Left colon (tissue), 2 donors: ENCODE measurements at regions not wholly inside any gene's neighbourhood (a gene's known extent, or its start where the extent isn't known, plus 50 kb on each side); places are given as distances from the start of the nearest gene placed in this dataset.

Source experiments
- ATAC-seq: fragments of 200-7000 bp; cut with Tn5 transposase; one replicate; pipeline ENCODE4 v1.9.1; 2020; ENCODE audit warnings: mild to moderate bottlenecking, moderate library complexity
- DNase-seq, 2 donors: peaks; one replicate each; pipeline ENCODE4 v3.0.0-alpha.2; 2020
- intact Hi-C, 2 donors: fragments of 100-400 bp; cut with DNase I in 1 of 2; cut with micrococcal nuclease in 1 of 2; formaldehyde crosslinking; loops; one replicate each; pipeline versions ENCODE4 v1.11.2 to v1.14.0; 2022; cut with DNase I, micrococcal nuclease
- donor health status: DM: no; HTN: no; CAD: no.
- donor health status: DM: yes; HTN: yes; CAD: no.

- intact Hi-C loops = no loop called here
- ATAC-seq = no peak
- no peak for DNase-seq
These were observed 323.0 kb downstream of the HNRNPD start for GRCh38 chr4:82050796-82051195.

GRCh38 chr4:82049294-82049693 lies 324.5 kb downstream of the HNRNPD start:
- no peak for ATAC-seq
- no peak for DNase-seq
- intact Hi-C loops = no loop called here

- no peak for DNase-seq
- intact Hi-C loops = no loop called here
- no peak for ATAC-seq
These were observed 326.1 kb downstream of the HNRNPD start for GRCh38 chr4:82047731-82048130.

GRCh38 chr4:82046796-82047195 lies 327.0 kb downstream of the HNRNPD start:
- no peak for DNase-seq
- no peak for ATAC-seq
- intact Hi-C loops = no loop called here

- ATAC-seq = no peak
- intact Hi-C loops = no loop called here
- no peak for DNase-seq
These were observed 328.5 kb downstream of the HNRNPD start for GRCh38 chr4:82045267-82045666.

GRCh38 chr4:82044141-82044993 lies 329.4 kb downstream of the HNRNPD start:
- peak; percentile 81 for ATAC-seq
- intact Hi-C loops = no loop called here
- DNase-seq = peak; percentile 33 to 53

- no peak for ATAC-seq
These were observed 330.0 kb downstream of the HNRNPD start for GRCh38 chr4:82043809-82044137.

GRCh38 chr4:82043081-82043808 lies 330.5 kb downstream of the HNRNPD start:
- DNase-seq (peak; percentile 9 to 29), ATAC-seq (peak; percentile 93)
- intact Hi-C loops = no loop called here

More at GRCh38 chr4:82043809-82044137, 330.0 kb downstream of the HNRNPD start:
- intact Hi-C loops = no loop called here
- DNase-seq = no peak

GRCh38 chr4:82042042-82042441 lies 331.7 kb downstream of the HNRNPD start:
- no peak for ATAC-seq
- intact Hi-C loops = no loop called here
- DNase-seq = no peak

- DNase-seq (no peak), ATAC-seq (no peak)
- intact Hi-C loops = no loop called here
These were observed 334.9 kb downstream of the HNRNPD start for GRCh38 chr4:82038936-82039335.

- no peak for ATAC-seq
- no peak for DNase-seq
- intact Hi-C loops = no loop called here
These were observed 337.6 kb downstream of the HNRNPD start for GRCh38 chr4:82036181-82036580.

GRCh38 chr4:82034878-82035277 lies 338.9 kb downstream of the HNRNPD start:
- DNase-seq (no peak), ATAC-seq (no peak)
- intact Hi-C loops = no loop called here

- intact Hi-C loops = no loop called here
- DNase-seq = no peak
- no peak for ATAC-seq
These were observed 339.9 kb downstream of the HNRNPD start for GRCh38 chr4:82033862-82034261.

- no peak for ATAC-seq
- intact Hi-C loops = no loop called here
These were observed 342.3 kb downstream of the HNRNPD start for GRCh38 chr4:82031376-82031927.

GRCh38 chr4:82017680-82018079 lies 356.1 kb downstream of the HNRNPD start:
- ATAC-seq (no peak), DNase-seq (no peak)
- intact Hi-C loops = no loop called here

More at GRCh38 chr4:82031376-82031927, 342.3 kb downstream of the HNRNPD start:
- DNase-seq = no peak

GRCh38 chr4:82005158-82005557 lies 368.6 kb downstream of the HNRNPD start:
- intact Hi-C loops = no loop called here
- DNase-seq (no peak), ATAC-seq (no peak)

- no peak for ATAC-seq
- intact Hi-C loops = no loop called here
- DNase-seq = no peak
These were observed 376.5 kb downstream of the HNRNPD start for GRCh38 chr4:81997313-81997712.

GRCh38 chr4:81990898-81991297 lies 382.9 kb downstream of the HNRNPD start:
- DNase-seq (no peak), ATAC-seq (no peak)
- intact Hi-C loops = no loop called here

- no peak for DNase-seq
- no peak for ATAC-seq
- intact Hi-C loops = no loop called here
These were observed 383.6 kb downstream of the HNRNPD start for GRCh38 chr4:81990211-81990610.

- ATAC-seq = no peak
- intact Hi-C loops = no loop called here
- no peak for DNase-seq
These were observed 384.6 kb downstream of the HNRNPD start for GRCh38 chr4:81989202-81989601.
